HCT116 (cell line): ENCODE measurements at regions not wholly inside any gene's neighbourhood (a gene's known extent, or its start where the extent isn't known, plus 50 kb on each side); places are given as distances from the start of the nearest gene placed in this dataset.

ENCODE experiments used
- ATAC-seq: fragments of 200-7000 bp; cut with Tn5 transposase; 2 replicates; pipeline ENCODE4 v1.9.1; 2020; ENCODE audit warnings: mild to moderate bottlenecking, moderate library complexity
- BruUV-seq: library from RNA; stranded (reverse); fragments of 400-500 nt; replicated peaks from 2 replicates; lab custom pipeline; 2021; lab: Mats Ljungman, UMichigan
- CTCF ChIA-PET: fragments of 300-600 bp; sonication (Branson Sonifier 250); formaldehyde crosslinking; loops from one replicate; lab custom pipeline; 2021; ENCODE audit warnings: antibody characterized with exemption; lab: Charles Lee
- POLR2A ChIA-PET: fragments of 300-600, 350-600 bp; sonication (Branson Sonifier 250); formaldehyde crosslinking; loops from one replicate; lab custom pipeline; 2021; ENCODE audit warnings: antibody characterized with exemption; lab: Charles Lee
- RAD21 ChIA-PET, 2 experiments: fragments of 300-600 bp; sonication (Branson Sonifier 250); formaldehyde crosslinking; loops; one replicate each; lab custom pipeline; 2023; ENCODE audit warnings: low total read pairs in 2 of 2; ENCODE audit not compliant: uncharacterized antibody in 2 of 2, unreplicated experiment in 2 of 2, low non-redundant PET in 1 of 2; lab: Charles Lee
- DNase-seq: peaks from one replicate; pipeline ENCODE4 v3.0.0-alpha.2; 2010; ENCODE audit warnings: low read depth, low spot score
- H2AFZ ChIP-seq: fragments of 200-600 bp; shearing (Covaris generic), sonication (generic); 2 replicates; pipeline ENCODE4 v1.6.1; 2017; ENCODE audit warnings: low read depth, mixed run types, mixed read lengths, antibody characterized with exemption, low read length; ENCODE audit not compliant: poor library complexity, severe bottlenecking
- H3K27ac ChIP-seq: 2 replicates; pipeline ENCODE4 v1.5.1; 2012; ENCODE audit warnings: low read depth, low read length
- H3K27me3 ChIP-seq: fragments of 200-600 bp; sonication (generic); 2 replicates; pipeline ENCODE4 v1.6.1; 2016; ENCODE audit warnings: mixed run types, low read length, mixed read lengths; ENCODE audit not compliant: insufficient read depth
- H3K36me3 ChIP-seq, 2 experiments: fragments of 200-500 bp in 1 of 2; fragments of 200-600 bp in 1 of 2; sonication (Bioruptor generic) in 1 of 2; sonication (generic) in 1 of 2; 2 replicates each; pipeline versions ENCODE4 v1.5.1 to v1.6.1; 2014 to 2016; ENCODE audit warnings: low read length in 2 of 2, inconsistent platforms in 1 of 2, mixed read lengths in 1 of 2, mixed run types in 1 of 2; ENCODE audit not compliant: insufficient read depth in 2 of 2, control insufficient read depth in 1 of 2
- H3K4me1 ChIP-seq, 2 experiments: fragments of 200-600 bp in 1 of 2; sonication (generic) in 1 of 2; 2 replicates each; pipeline versions ENCODE4 v1.5.1 to v1.6.1; 2012 to 2017; ENCODE audit warnings: low read length in 2 of 2, inconsistent platforms in 1 of 2, mild to moderate bottlenecking in 1 of 2, mixed read lengths in 1 of 2, mixed run types in 1 of 2, moderate library complexity in 1 of 2; ENCODE audit not compliant: insufficient read depth in 2 of 2, control insufficient read depth in 1 of 2
- H3K4me2 ChIP-seq: fragments of 200-600 bp; sonication (generic); 2 replicates; pipeline ENCODE4 v1.6.1; 2017; ENCODE audit warnings: mixed run types, low read length, mixed read lengths
- H3K4me3 ChIP-seq, 2 experiments: fragments of 200-600 bp in 1 of 2; sonication (generic) in 1 of 2; replicated peaks in 1 of 2; 2 replicates each; pipeline ENCODE4 v1.5.1; 2011 to 2016; ENCODE audit warnings: low read length in 2 of 2, control low read depth in 1 of 2, low read depth in 1 of 2, mild to moderate bottlenecking in 1 of 2, mixed read lengths in 1 of 2, mixed run types in 1 of 2
- H3K79me2 ChIP-seq: fragments of 200-600 bp; sonication (generic); 2 replicates; pipeline ENCODE4 v1.6.1; 2017; ENCODE audit warnings: mild to moderate bottlenecking, mixed run types, low read length, moderate library complexity, mixed read lengths; ENCODE audit not compliant: insufficient read depth
- H3K9ac ChIP-seq: fragments of 200-600 bp; sonication (generic); 2 replicates; pipeline ENCODE4 v1.6.1; 2016; ENCODE audit warnings: low read length, mixed read lengths
- H3K9me2 ChIP-seq: fragments of 200-600 bp; sonication (generic), shearing (Covaris generic); 2 replicates; pipeline ENCODE4 v1.6.1; 2017; ENCODE audit warnings: mixed run types, mild to moderate bottlenecking, moderate library complexity; ENCODE audit not compliant: insufficient read depth
- H3K9me3 ChIP-seq, 2 experiments: fragments of 200-500 bp in 1 of 2; fragments of 200-600 bp in 1 of 2; sonication (Bioruptor generic) in 1 of 2; sonication (generic) in 1 of 2; 2 replicates each; pipeline ENCODE4 v1.6.1; 2014 to 2017; ENCODE audit warnings: low read length in 2 of 2, mixed read lengths in 2 of 2, inconsistent platforms in 1 of 2, low read depth in 1 of 2, mild to moderate bottlenecking in 1 of 2, mixed run types in 1 of 2, moderate library complexity in 1 of 2; ENCODE audit not compliant: control insufficient read depth in 1 of 2, insufficient read depth in 1 of 2
- H4K20me1 ChIP-seq: fragments of 200-600 bp; sonication (generic), shearing (Covaris generic); 2 replicates; pipeline ENCODE4 v1.6.1; 2017; ENCODE audit warnings: mixed run types, mild to moderate bottlenecking, moderate library complexity; ENCODE audit not compliant: insufficient read depth
- CBX3 ChIP-seq: IDR thresholded peaks from 2 replicates; pipeline ENCODE4 v1.6.1; 2012; ENCODE audit warnings: low read depth
- CTCF ChIP-seq, 3 experiments: fragments of 200-600 bp in 1 of 3; sonication (generic) in 1 of 3; IDR thresholded peaks in 2 of 3; conservative IDR thresholded peaks in 1 of 3; 2 replicates each; pipeline ENCODE4 v1.5.1; 2012 to 2017; ENCODE audit warnings: low read depth in 2 of 3, low read length in 2 of 3, antibody characterized with exemption in 1 of 3, borderline replicate concordance in 1 of 3, control low read depth in 1 of 3, mild to moderate bottlenecking in 1 of 3, mixed read lengths in 1 of 3, mixed run types in 1 of 3, moderate library complexity in 1 of 3; ENCODE audit not compliant: insufficient read depth in 1 of 3
- EGR1 ChIP-seq: IDR thresholded peaks from 2 replicates; pipeline ENCODE4 v1.6.1; 2012; ENCODE audit warnings: low read depth
- ELF1 ChIP-seq: IDR thresholded peaks from 2 replicates; pipeline ENCODE4 v1.6.1; 2012; ENCODE audit warnings: low read depth, borderline replicate concordance
- EZH2phosphoT487 ChIP-seq: fragments of 200-600 bp; IDR thresholded peaks from 2 replicates; pipeline ENCODE4 v1.6.1; 2018; ENCODE audit warnings: antibody characterized with exemption, borderline replicate concordance
- FOSL1 ChIP-seq: IDR thresholded peaks from 2 replicates; pipeline ENCODE4 v1.6.1; 2012; ENCODE audit warnings: low read depth
- JUND ChIP-seq: IDR thresholded peaks from 2 replicates; pipeline ENCODE4 v1.6.1; 2012
- POLR2AphosphoS5 ChIP-seq: IDR thresholded peaks from 2 replicates; pipeline ENCODE4 v1.6.1; 2011; ENCODE audit warnings: mild to moderate bottlenecking, low read depth, low read length, moderate library complexity
- RAD21 ChIP-seq: IDR thresholded peaks from 2 replicates; pipeline ENCODE4 v1.6.1; 2012; ENCODE audit warnings: low read depth, mild to moderate bottlenecking
- SIN3A ChIP-seq: IDR thresholded peaks from 2 replicates; pipeline ENCODE4 v1.6.1; 2012; ENCODE audit warnings: low read depth
- SP1 ChIP-seq: IDR thresholded peaks from 2 replicates; pipeline ENCODE4 v1.6.1; 2012; ENCODE audit warnings: low read depth
- ZBTB33 ChIP-seq: IDR thresholded peaks from 2 replicates; pipeline ENCODE4 v1.6.1; 2011; ENCODE audit warnings: mild to moderate bottlenecking, low read length, moderate library complexity; ENCODE audit not compliant: insufficient replicate concordance; ENCODE audit errors: extremely low read depth
- ZFX ChIP-seq: fragments of 450-650 bp; IDR thresholded peaks from 2 replicates; pipeline ENCODE4 v1.6.1; 2017
- ZNF274 ChIP-seq: fragments of 200-500 bp; sonication (Bioruptor generic); IDR thresholded peaks from 2 replicates; pipeline ENCODE4 v1.6.1; 2014; ENCODE audit warnings: mild to moderate bottlenecking, low read depth, low read length, inconsistent platforms
- intact Hi-C: fragments of 100-400 bp; cut with micrococcal nuclease; formaldehyde crosslinking; loops from 2 replicates; pipeline ENCODE4 v1.10.0; 2022

- H3K36me3 ChIP-seq, result no peaks in the 10 kb centered on the region
- H3K4me1 ChIP-seq, result no peaks in the 10 kb centered on the region
- H3K4me3 ChIP-seq, result no peak overlapping the region
- TF ChIP-seq EGR1, result no peak
- TF ChIP-seq RAD21, result no peak
- TF ChIP-seq ELF1, result no peak
- TF ChIP-seq ZBTB33, result no peak
- TF ChIP-seq JUND, result no peak
- no peak for TF ChIP-seq SIN3A
- no peak for TF ChIP-seq ZNF274
- TF ChIP-seq CTCF (IDR thresholded peaks at IDR 0.05 in 2 of 3, conservative IDR thresholded peaks at IDR 0.05 in 1 of 3; ENCODE audit: borderline replicate concordance in 1 of 3, insufficient read depth in 1 of 3, low read depth in 2 of 3, low read length in 2 of 3), result no peak
- TF ChIP-seq SP1, result no peak
- TF ChIP-seq FOSL1, result no peak
- TF ChIP-seq EZH2phosphoT487, result no peak
- TF ChIP-seq POLR2AphosphoS5, result no peak
- no peak for TF ChIP-seq CBX3
- no peak for TF ChIP-seq ZFX
- ChIA-PET CTCF (no interaction called here), RAD21 (no interaction called here), POLR2A (no interaction called here)
- no peaks in the 10 kb centered on the region for H4K20me1 ChIP-seq
- ATAC-seq (no peak), DNase-seq (no peak)
- H3K27me3 ChIP-seq, result no peaks in the 10 kb centered on the region
- no peaks in the 10 kb centered on the region for H3K9me2 ChIP-seq
- no peaks in the 10 kb centered on the region for H3K9me3 ChIP-seq
- H3K4me2 ChIP-seq, result no peak overlapping the region
- no peak overlapping the region for H2AFZ ChIP-seq
- H3K9ac ChIP-seq, result no peak overlapping the region
- no TSS peak for BruUV-seq
- H3K27ac ChIP-seq, result no peak overlapping the region
- intact Hi-C loops, result no loop called here
- H3K79me2 ChIP-seq, result no peaks in the 10 kb centered on the region
Measured at GRCh38 chr1:99580451-99580850, 65.5 kb upstream of the PALMD start.
